Heart left ventricle (tissue), 13 donors: ENCODE measurements at regions not wholly inside any gene's neighbourhood (a gene's known extent, or its start where the extent isn't known, plus 50 kb on each side); places are given as distances from the start of the nearest gene placed in this dataset.
"Not testable (repeated sequence)": the region's sequence is repeated elsewhere in the genome, so short reads cannot be mapped to it uniquely, and the experiment has no call there.

Experiments used
- CTCF ChIP-seq, 12 donors: fragments of 200-600 bp; sonication (generic) in 4 of 12; IDR thresholded peaks; one replicate each; pipeline versions ENCODE4 v1.5.0 to v1.8.0; 2018 to 2022; ENCODE audit warnings: antibody characterized with exemption in 12 of 12, mild to moderate bottlenecking in 5 of 12
- POLR2A ChIP-seq, 2 donors: fragments of 450-650 bp; IDR thresholded peaks; one replicate each; pipeline ENCODE4 v1.6.1; 2017; ENCODE audit warnings: antibody characterized with exemption in 2 of 2, mild to moderate bottlenecking in 2 of 2, moderate library complexity in 2 of 2
- donor health status: ischemic (EF 13 %, LVEDD 7.1; RV severe dilation, severe dysfunction).
- donor health status: DM: no; HTN: yes; CAD: no.
- donor health status: DM: no; HTN: no; CAD: no.
- donor health status: ischemic (EF 25% LVEDD 6.9; RV normal size, moderate dysfunction).
- donor health status: ischemic (EF 25% LVEDD 5.7; RV mildly dilated, moderate dysfunction).
- donor health status: ischemic (EF 35%, LVEDD 5.7; RV mildly dilated, moderate dysfunction).
- donor health status: nonischemic (EF 11% LVEDD 7.7; RV severe dilation, severe dysfunction).
- donor health status: DM: yes; HTN: yes; CAD: no.
- donor health status: PGD.
- donor health status: ischemic (EF 29% LVEDD 5.4; RV normal size, mild dysfunction).
- donor health status: nonischemic (EF 23%, LVEDD 6.1; RV moderate dilation, normal function).

- TF ChIP-seq POLR2A, CTCF (IDR thresholded peaks at IDR 0.05): not testable (repeated sequence)
These were observed 215.1 kb upstream of the UBE2E3 start for GRCh38 chr2:180765316-180765715.
